ENCODE measurements at regions not wholly inside any gene's neighbourhood (a gene's known extent, or its start where the extent isn't known, plus 50 kb on each side); places are given as distances from the start of the nearest gene placed in this dataset.
"Not testable (repeated sequence)": the region's sequence is repeated elsewhere in the genome, so short reads cannot be mapped to it uniquely, and the experiment has no call there.

DNA sequence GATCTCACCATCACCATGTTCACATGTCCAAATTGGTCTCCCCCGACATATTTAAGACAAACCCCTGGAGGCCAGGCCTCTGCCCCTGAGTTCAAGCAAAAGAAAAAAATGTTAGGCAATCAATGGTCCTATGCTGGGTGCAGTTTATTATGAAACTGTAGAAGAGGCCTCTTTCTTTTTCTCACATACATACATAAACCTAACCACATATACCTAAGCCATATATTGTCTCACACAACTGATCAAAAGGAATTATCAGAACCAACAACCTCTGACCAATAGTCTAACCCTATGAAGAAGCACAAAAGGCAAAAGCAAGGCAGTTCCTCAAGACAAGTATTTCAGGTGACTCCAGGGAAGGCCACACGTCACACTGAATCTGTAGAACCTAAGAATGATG, 49.9 kb downstream of the ILRUN start:
- DNase-seq: no peak

DNA sequence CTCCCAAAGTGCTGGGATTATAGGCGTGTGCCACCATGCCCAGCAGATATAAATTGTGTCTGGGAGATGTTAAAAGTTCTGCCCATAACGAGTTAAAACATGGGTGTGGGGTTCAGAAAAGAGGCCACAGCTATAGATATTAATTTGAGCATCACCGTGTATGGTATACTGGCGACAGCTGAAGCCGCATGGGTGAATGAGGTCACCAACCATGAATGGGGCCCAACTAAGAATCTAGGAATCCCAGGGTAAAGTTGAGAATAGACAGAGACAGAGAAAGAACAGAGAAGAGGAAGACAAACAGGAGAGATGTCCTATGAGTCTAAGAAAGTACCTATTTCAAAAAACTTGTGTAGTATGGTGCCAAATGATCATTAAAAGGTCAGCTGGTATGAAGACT, 50.9 kb downstream of the ILRUN start:
- DNase-seq: no peak

DNA sequence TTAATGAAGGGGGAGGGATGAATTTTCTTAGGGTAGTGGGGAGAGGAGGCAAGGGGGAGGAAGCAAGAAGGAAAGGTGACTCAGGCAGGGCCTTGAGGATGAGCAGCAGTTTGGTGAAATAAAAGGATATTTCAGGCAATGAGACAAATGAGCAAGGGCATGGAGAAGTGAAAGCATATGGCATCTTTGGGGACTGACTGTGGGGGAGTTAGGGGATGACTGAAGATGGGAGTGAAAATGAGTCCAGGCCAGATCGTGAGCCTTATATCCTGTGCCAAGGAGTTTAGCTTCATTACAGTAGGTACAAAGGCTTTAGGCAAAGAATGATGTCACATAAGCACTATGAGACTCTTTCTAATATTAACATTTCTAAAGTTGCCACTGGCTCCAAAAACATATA, 51.9 kb downstream of the ILRUN start:
- no peak for DNase-seq

DNA sequence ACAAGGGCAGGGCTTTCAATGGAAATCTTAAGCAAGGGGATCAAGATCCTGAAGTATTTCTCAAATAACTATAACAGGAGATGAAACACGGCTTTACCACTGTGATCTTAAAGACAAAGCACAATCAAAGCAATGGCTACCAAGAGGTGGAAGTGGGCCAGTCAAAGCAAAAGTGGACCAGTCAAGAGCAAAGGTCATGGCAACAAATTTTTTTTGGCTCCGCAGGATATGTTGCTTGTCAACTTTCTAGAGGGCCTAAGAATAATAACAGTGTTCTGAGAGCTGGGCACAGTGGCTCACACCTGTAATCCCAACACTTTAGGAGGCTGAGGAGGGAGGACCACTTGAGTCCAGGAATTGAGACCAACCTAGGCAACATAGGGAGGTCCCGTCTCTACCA, 54.1 kb downstream of the ILRUN start:
- DNase-seq: no peak

DNA sequence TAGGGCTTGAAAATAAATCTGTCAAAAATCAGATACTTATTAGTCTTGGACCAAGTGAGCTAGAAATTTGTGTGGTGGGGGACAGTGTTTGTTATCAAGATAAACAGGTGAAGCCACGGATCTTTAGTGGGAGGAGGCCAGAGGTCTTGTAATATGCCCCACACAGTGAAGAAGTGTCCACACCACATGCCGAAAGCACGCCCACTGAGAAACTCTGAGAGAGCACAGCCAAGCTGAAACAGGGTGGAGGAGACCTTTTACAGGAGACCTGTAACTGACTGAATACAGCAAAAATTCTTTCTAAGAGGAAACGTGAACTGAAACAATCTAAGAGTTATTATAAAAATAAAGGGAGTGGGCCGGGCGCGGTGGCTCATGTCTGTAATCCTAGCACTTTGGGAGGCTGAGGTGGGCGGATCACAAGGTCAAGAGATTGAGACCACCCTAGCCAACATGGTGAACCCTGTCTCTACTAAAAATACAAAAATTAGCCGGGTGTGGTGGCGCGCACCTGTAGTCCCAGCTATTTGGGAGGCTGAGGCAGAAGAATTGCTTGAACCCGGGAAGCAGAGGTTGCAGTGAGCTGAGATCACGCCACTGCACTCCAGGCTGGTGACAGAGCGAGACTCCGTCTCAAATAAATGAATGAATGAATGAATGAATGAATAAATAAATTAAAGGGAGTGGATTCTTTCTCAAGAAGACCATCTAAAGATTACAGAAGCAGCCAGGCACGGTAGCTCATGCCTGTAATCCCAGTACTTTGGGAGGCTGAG, 56.3 kb downstream of the ILRUN start:
- not testable (repeated sequence) for DNase-seq

DNA sequence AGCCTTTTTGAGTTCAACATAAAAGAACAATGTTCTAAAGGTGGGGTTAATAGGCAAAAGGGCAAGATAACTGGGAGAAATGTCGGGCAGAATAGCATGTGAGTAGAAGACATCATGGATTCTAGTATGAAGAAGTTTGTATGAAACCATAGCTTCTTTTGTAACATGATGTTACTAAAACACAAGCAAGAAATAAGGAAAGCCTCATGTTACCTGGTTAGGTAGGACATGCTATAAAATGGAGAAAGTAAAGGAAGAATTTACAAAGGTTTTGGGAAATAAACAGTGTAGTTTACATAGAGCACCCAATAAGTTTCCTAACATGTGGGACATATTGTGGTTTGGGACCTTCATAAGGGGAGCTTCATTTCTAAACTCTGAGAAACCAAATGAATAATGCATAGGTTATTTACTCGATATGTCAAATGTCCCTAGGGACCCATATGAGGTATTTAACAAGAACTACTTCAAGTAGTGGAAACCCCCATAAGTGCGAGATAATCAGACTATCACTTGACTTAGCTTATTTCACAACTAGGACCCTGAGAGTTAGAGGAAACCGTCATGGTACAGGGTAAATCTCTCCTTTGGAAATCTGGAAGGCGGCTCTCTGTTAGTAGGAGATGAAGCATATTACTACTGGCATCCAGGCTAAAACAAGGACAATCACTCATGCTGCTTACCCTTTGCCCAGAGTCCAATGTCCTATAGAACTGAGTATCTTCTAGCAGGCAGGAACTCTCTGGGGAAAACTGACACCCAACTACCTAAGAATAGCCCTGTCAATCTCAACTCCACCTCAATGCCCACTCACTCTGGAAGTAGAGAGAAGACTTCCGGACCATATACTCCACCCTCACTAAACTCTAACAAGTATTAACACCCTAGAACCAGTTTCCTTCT, 57.5 kb downstream of the ILRUN start:
- peak; percentile 22 for DNase-seq

DNA sequence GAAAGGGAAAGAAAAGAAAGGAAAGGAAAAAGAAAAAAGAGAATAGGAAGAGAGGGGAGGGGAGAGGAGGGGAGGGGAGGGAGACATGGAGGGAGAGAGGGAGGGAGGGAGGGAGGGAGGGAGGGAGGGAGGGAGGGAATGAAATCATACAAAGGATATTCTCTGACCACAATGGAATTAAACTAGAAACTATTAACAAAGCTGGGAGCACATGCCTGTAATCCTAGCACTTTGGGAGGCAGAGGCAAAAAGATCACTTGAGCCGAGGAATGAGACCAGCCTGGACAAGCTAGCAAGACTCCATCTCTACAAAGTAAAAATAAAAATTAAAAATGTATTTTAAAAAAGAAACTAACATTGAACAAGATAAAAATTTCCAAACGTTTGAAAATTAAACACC, 62.8 kb downstream of the ILRUN start:
- no peak for DNase-seq

DNA sequence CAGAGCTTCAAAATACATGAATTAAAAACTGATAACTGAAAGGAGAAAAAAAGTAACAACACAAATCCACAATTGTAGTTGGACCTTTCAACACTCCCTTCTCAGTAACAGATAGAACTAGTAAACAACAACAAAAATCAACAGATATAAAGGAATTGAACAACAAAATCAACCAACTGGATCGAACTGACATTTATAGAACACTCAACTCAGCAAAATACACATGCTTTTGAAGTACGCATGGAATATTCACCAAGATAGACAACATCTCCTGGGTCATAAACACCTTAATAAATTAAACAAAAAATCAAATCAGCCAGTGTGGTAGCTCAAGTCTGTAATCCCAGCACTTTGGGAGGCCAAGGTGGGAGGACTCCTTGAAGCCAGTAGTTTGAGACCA, 63.3 kb downstream of the ILRUN start:
- DNase-seq: no peak

DNA sequence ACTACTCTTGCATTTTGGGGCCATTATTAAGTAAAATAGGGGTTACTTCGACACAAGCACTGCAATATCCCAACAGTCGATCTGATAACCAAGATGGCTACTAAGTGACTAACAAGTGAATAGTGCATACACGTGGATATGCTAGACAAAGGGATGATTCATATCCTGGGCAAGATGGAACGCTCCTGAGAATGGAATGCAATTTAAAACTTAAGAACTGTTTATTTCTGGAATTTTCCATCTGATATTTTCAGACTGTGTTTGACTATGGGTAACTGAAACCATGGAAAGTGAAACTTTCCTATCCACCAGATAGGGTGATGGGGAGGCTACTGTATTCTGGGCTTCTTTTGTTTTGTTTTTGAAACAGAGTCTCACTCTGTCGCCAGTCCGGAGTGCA, 66.5 kb downstream of the ILRUN start:
- no peak for DNase-seq

DNA sequence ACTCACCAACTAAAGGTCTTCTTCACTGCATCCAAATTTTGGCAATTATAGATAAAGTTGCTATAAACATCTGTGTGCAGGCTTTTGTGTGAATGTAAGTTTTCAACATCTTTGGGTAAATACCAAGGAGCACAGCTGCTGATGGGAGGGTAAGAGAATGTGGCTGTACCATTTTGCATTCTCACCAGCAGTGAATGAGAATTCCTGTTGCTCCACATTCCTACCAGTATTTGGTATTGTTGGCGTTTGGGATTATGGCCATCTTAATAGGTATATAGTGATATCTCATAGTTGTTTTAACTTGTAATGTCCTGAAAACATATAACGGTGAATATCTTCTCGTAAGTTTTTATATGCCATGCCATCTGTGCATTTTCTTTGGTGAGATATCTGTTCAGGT, 69.3 kb downstream of the ILRUN start:
- no peak for DNase-seq

DNA sequence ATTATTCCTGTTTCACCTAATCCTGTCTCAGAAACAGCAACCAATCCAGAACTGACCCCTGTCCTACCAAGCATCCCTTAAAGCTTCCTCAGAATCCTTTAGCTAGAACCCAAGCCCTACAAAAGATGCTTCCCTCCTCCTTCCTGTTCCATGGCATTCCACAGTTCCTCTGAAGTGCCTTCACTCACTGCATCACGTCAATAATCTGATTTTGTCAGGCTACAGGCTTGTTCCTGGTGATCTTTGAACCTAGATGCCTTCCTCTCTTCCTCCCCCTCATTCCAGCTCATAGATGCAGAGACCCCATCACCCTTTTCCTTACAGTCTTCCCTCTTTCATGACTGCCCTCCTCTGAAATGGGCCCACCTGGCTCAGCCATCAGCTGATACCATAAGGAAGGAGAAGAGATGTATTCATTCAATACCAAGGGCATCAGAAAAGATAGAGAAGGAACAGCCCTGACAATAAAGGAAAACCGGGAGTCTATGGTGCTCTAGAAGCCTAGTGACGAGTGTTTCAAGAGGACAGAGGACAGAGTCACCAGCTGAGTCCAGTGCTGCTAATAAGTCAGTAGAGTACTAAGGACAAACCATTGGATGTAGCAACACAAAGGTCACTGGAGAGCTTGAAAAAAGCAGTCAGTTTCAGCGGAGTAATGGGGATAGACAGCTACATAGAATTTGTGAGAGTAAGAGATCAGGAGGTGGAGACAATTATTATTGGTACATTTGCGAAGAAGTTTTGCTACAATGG, 62.5 kb upstream of the SPDEF start:
- DNase-seq: no peak

DNA sequence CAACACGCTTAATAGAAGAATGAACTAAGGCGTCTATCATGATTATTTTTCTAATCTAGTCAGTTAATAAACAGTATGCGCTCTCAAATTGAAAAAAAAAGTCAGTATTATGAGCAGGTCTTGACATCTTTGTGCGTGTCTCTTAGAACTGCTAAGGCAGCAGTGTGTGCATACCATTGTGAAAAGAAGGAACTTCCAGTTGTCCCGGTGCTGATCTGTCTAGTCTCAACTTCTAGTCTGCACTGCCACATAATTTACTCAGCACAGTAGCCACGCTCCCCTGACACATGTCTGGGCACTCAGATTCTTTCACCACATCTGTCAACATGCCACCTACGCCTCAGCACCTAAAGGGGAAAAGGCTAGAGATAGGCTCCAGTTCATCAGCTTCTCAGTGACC, 61.1 kb upstream of the SPDEF start:
- no peak for DNase-seq

DNA sequence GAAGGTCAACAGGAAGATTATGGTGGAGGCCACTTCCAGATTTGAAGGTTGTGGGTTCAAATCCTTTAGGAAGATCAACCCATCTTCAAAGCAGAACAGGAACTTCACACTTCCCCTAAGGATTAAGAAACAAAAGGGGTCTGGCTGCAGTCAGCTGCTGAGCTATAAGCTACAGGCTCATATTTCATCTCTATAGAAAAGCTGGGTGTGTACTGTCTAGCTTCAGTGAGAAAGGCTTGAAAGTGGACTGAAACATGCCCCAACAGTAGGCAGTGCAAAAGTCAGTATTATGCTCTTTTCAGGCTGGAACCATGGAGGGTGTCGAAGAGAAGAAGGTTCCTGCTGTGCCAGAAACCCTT, 60.1 kb upstream of the SPDEF start:
- peak; percentile 63 for DNase-seq

DNA sequence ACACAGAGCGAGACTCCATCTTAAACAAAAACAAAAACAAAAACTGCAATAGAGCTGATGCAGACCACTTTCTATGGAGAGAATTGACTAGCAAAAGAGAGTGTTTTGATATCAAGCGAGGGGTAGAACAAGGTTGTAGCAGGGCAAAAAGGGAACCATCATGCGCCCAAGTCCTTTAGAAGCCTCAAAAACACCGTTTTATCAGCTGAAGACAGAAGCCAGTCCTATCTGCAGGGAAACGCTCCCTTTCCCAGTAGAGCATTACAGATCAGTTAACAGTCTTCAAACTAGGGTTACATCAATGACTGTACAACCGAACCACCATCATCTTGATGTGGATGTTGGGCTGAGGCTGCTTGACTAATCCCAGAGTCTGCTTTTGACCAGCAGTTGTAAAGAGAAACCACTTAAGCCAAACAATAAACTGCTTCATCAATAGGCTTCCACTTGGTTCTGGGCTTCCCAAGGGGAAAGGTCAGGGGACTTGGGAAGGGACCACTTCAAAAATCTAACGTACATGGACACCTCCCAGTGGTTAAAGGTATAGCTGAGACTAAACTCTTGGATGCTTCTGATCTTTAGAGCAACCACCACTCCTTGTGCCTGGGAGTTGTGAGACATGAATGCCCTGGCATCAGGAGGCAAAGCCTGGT, 59.6 kb upstream of the SPDEF start:
- DNase-seq: no peak

DNA sequence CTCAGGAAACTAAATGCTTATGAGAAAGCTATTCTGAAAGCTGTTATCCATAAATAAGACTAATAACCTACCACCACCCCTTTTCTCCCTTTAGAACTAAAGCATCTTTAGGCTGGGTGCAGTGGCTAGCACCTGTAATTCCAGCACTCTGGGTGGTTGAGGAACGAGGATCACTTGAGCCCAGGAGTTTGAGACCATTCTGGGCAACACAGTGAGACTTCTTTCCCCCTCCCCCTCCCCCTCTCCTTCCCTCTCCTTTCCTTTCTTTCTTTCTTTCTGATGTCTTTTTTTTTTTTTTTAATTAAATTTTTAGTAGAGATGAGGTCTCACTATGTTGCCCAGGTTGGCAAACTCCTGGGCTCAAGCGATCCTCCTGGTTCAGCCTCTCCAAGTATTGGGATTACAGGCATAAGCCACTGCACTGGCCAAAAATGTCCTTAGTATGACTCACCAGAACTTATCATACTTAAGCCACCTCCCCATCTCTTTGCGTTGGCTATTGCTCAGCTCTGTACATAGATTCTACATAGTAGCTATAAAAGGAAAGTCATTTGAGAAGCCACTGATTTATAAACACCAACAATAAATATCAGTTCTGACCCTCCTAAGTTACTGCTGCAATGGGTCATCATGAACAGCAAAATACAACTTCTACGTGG, 54.8 kb upstream of the SPDEF start:
- DNase-seq: no peak

DNA sequence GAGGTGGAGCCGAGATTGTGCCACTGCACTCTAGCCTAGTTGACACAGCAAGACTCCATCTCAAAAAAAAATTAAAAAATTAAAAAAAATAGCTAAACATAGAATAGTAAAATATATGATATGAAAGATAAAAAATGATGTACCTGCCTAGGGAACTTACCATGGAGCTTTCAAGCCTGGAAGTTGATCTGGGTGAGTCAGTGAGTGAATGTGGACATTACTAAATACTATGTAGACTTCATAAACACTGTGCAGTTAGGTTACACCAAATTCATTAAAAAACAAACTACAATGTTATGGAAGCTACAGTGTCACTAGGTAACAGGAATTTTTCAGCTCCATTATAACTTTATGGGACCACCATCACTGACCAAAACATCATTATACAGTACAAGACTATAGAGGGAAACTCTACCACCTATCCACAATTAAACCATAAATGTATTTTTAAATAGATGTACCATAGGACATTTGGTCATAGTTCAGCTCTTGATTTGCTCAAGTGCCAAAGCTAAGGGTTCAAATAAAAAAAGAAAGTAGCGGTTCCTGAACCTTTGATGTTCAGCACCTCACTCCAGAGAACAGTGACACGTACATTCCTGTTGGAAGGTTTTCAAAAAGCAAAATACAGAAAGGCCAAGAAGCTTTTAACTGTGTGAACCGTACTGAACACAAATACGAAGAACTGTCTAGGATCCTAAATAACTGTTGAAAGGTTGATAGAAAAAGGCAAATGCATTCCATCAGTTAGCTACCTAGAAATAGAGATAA, 52.4 kb upstream of the SPDEF start:
- no peak for DNase-seq

DNA sequence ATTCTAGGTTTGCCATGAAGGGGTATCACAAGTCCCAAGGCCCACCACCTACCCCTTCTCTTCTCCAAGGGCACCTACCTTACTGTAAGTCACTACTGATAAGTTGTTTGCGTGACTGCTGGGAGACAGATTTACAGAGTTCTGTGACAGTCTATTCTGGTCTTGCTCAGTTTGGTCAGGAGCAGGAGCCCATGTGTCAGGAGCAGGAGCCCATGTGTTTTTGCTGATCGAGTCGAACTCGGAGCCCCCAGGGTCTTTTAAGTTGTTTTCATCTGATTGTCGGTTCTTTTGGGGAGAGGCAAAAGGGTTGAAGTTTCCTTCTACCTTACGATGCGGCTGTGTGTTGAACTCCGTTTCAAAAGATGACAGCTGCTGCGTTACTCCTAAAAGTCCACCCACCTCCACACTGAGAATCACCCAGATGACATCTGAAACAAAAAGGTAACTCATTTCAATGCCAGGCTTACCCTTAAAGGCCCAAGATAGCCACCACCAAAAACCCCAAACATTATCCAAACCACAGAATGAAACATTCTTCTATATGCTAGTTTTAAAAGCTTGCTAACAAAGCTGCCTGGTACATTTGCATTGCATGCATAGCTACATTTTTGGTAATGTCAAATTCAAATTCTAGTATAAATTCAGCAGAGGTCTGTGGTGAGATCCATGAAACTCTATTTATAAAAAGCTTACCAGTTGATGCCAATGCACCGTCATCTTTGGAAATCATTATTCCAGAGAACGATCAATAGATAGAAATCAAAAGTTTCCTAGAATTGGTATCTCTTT, 50.5 kb upstream of the SPDEF start:
- DNase-seq: no peak

All from NCI-H69 (cell line).